ENCODE measurements at regions not wholly inside any gene's neighbourhood (a gene's known extent, or its start where the extent isn't known, plus 50 kb on each side); places are given as distances from the start of the nearest gene placed in this dataset.

DNA sequence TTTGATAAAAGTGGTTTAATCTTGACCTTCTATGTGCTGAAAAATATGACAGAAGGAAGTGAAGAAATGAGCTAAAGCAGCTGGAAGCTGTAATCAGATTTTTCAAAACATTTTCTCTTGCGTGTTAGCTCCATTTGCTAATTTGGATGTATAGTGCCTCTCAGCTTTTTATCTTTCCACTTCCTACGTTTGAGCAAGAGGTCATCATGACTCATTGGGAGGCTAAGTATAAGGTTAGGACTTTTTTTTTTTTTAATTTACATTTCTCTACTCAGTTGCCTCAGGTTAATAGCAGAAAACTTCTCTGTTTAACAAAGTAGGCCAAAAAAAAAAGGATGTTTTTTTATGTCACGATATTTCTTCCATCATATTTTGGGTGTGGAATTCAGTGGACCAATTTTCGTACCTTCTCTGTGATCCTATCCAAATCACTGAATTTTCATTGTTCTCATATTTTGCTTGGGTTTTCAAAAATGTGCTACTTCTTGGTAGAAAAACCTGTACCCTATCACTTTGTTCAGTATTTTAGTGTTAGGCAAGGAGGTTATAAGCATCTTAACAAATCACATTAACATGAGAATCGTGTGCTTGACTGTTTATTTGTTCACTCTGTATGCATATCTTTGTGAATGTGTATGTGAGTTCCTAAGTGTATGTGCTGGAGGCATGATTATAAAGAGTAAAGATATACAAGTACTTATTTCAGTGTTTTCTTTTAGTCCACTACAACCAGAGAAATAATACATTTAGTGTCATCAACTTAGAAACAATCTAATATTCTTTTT lies 1028.3 kb upstream of the EYS start (continued):
- no peak for TF ChIP-seq PML (IDR thresholded peaks at IDR 0.05; ENCODE audit: low read length)
- no peak for TF ChIP-seq MCM3 (IDR thresholded peaks at IDR 0.05)
- TF ChIP-seq KDM2B (CRISPR knock-in tag; IDR thresholded peaks at IDR 0.05), result no peak
- no peak for TF ChIP-seq TBL1XR1 (IDR thresholded peaks at IDR 0.05; ENCODE audit: low read length in 2 of 2)

DNA sequence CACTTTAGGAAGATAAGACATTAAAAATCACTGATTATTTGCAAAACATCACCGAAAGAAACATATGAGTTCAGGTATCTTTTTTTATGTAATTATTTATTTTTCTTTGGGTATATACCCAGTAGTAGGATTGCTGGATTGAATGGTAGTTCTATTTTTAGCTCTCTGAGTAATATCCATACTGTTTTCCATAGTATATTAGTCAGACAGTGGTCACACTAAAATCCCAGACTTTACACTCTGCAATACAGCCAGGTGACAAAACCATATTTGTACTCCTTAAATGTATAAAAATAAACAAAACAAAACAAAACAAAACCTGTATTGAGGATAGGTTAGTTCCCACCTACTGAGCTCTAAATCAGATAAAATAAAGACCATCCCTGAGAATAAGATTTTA lies 1024.3 kb upstream of the EYS start:
- Histone ChIP-seq H3K4me2 (ENCODE audit: insufficient read depth, low read length) (no peak overlapping the region), H3K4me3 (no peak overlapping the region), H2AFZ (ENCODE audit: low read depth, low read length) (no peak overlapping the region), H3K4me1 (replicated peaks in 1 of 2; ENCODE audit: control insufficient read depth in 2 of 2, insufficient read depth in 2 of 2, low read length in 2 of 2) (no peaks in the 10 kb centered on the region), H4K20me1 (replicated peaks; ENCODE audit: control insufficient read depth, insufficient read depth, low read length) (no peaks in the 10 kb centered on the region), H3K9me1 (ENCODE audit: control insufficient read depth, insufficient read depth, low read length) (no peaks in the 10 kb centered on the region), H3K27ac (ENCODE audit: extremely low read depth, low read depth, low read length) (no peak overlapping the region), H3K9ac (ENCODE audit: insufficient read depth in 1 of 2, low read depth in 2 of 2, low read length in 2 of 2) (no peak overlapping the region), H3K79me2 (ENCODE audit: control insufficient read depth, insufficient read depth, low read length) (no peaks in the 10 kb centered on the region), H3K36me3 (ENCODE audit: control insufficient read depth, insufficient read depth, low read length) (no peaks in the 10 kb centered on the region), H3K27me3 (ENCODE audit: control insufficient read depth in 2 of 2, insufficient read depth in 2 of 2, low read length in 2 of 2) (no peaks in the 10 kb centered on the region), H3K9me3 (replicated peaks; ENCODE audit: control insufficient read depth, insufficient read depth, low read depth, low read length) (no peaks in the 10 kb centered on the region)
- DNase-seq (ENCODE audit: extremely low read depth in 1 of 4, low spot score in 3 of 4) (no peak), FAIRE-seq (no peak), ATAC-seq (no peak)
- BruUV-seq (replicated peaks), result no TSS peak
- ChIA-PET CTCF (ENCODE audit: low intra/inter-chr PET ratio) (no interaction called here), POLR2A (no interaction called here)
- intact Hi-C loops (cut with micrococcal nuclease) (no loop called here), in situ Hi-C loops (cut with MboI) (no loop called here)
- no peak for TF ChIP-seq STAT6 (CRISPR knock-in tag; IDR thresholded peaks at IDR 0.05)
- TF ChIP-seq SP1 (CRISPR knock-in tag; IDR thresholded peaks at IDR 0.05), result no peak
- no peak for TF ChIP-seq PBX2 (CRISPR knock-in tag; IDR thresholded peaks at IDR 0.05; ENCODE audit: low read depth)
- TF ChIP-seq PBX2 (tag; conservative IDR thresholded peaks at IDR 0.05; ENCODE audit: low read depth), result no peak
- 0% methylated on average over 1 of the region's 1 CpG for WGBS (ENCODE audit: insufficient coverage, low coverage, missing lambda C conversion rate)

All from K562 (cell line).